Gastrocnemius medialis (tissue), 4 donors: ENCODE measurements at regions not wholly inside any gene's neighbourhood (a gene's known extent, or its start where the extent isn't known, plus 50 kb on each side); places are given as distances from the start of the nearest gene placed in this dataset.

ENCODE experiments used
- ATAC-seq, 2 donors: fragments of 150-250 bp; one replicate each; pipeline ENCODE4 v1.9.1; 2016
- DNase-seq, 2 donors: peaks; one replicate each; pipeline ENCODE4 v3.0.0-alpha.2; 2019
- H3K27ac ChIP-seq, 4 donors: fragments of 200-600 bp; sonication (generic); 1 replicate in 1 of 4; 2 replicates in 3 of 4; pipeline ENCODE4 v1.5.1; 2016 to 2018; ENCODE audit warnings: mild to moderate bottlenecking in 2 of 4, moderate library complexity in 1 of 4
- H3K27me3 ChIP-seq, 3 donors: fragments of 200-600 bp; sonication (generic) in 2 of 3; 1 replicate in 1 of 3; 2 replicates in 2 of 3; pipeline versions ENCODE4 v1.5.1 to v1.6.0; 2016 to 2019; ENCODE audit warnings: mild to moderate bottlenecking in 1 of 3, moderate library complexity in 1 of 3
- H3K36me3 ChIP-seq, 2 donors: fragments of 200-600 bp; sonication (generic) in 1 of 2; one replicate each; pipeline ENCODE4 v1.5.1; 2017 to 2018
- H3K4me1 ChIP-seq, 2 donors: fragments of 200-600 bp; sonication (generic) in 1 of 2; one replicate each; pipeline ENCODE4 v1.5.1; 2016 to 2017; ENCODE audit warnings: mild to moderate bottlenecking in 2 of 2
- H3K4me3 ChIP-seq, 4 donors: fragments of 200-600 bp; sonication (generic) in 3 of 4; 1 replicate in 1 of 4; 2 replicates in 3 of 4; pipeline ENCODE4 v1.5.1; 2016 to 2019; ENCODE audit warnings: mild to moderate bottlenecking in 2 of 4
- H3K9me3 ChIP-seq, 3 donors: fragments of 200-600 bp; sonication (generic) in 2 of 3; 1 replicate in 1 of 3; 2 replicates in 2 of 3; pipeline ENCODE4 v1.5.1; 2016 to 2019
- POLR2A ChIP-seq, 2 donors: fragments of 450-650 bp; IDR thresholded peaks; one replicate each; pipeline ENCODE4 v1.6.1; 2017; ENCODE audit warnings: antibody characterized with exemption in 2 of 2, mild to moderate bottlenecking in 2 of 2, moderate library complexity in 2 of 2
- in situ Hi-C, 4 donors: fragments of 200-750 bp; cut with MboI; loops; one replicate each; pipeline versions ENCODE4 v1.15.0 to v1.8.0; 2017; ENCODE audit warnings: low sequenced_read_pairs in 4 of 4
- intact Hi-C: fragments of 100-400 bp; cut with DNase I; formaldehyde crosslinking; loops from one replicate; pipeline ENCODE4 v1.15.1; 2023; ENCODE audit warnings: low total_unique reads
- TF ChIP-seq, protein P1 (sequence below), 5 experiments: fragments of 450-650 bp in 3 of 5; fragments of 200-600 bp in 2 of 5; sonication (generic) in 2 of 5; IDR thresholded peaks in 4 of 5; conservative IDR thresholded peaks in 1 of 5; 1 replicate in 4 of 5; 2 replicates in 1 of 5; pipeline ENCODE4 v1.5.1; 2016 to 2019; ENCODE audit warnings: antibody characterized with exemption in 5 of 5, mild to moderate bottlenecking in 3 of 5, moderate library complexity in 3 of 5

- no peak for ATAC-seq
- intact Hi-C loops, result no loop called here
Measured at GRCh38 chr17:5651348-5651747, 67.0 kb upstream of the NLRP1 start.

GRCh38 chr17:5661491-5662125, 77.3 kb upstream of the NLRP1 start:
- Histone ChIP-seq H3K4me1 (no peaks in the 10 kb centered on the region), H3K27ac (no peak overlapping the region), H3K27me3 (no peaks in the 10 kb centered on the region), H3K9me3 (no peaks in the 10 kb centered on the region), H3K4me3 (no peak overlapping the region), H3K36me3 (no peaks in the 10 kb centered on the region)
- DNase-seq, result no peak
- intact Hi-C loops (no loop called here), in situ Hi-C loops (no loop called here)
- TF ChIP-seq POLR2A (IDR thresholded peaks at IDR 0.05), result no peak
- TF ChIP-seq, protein P1, sequence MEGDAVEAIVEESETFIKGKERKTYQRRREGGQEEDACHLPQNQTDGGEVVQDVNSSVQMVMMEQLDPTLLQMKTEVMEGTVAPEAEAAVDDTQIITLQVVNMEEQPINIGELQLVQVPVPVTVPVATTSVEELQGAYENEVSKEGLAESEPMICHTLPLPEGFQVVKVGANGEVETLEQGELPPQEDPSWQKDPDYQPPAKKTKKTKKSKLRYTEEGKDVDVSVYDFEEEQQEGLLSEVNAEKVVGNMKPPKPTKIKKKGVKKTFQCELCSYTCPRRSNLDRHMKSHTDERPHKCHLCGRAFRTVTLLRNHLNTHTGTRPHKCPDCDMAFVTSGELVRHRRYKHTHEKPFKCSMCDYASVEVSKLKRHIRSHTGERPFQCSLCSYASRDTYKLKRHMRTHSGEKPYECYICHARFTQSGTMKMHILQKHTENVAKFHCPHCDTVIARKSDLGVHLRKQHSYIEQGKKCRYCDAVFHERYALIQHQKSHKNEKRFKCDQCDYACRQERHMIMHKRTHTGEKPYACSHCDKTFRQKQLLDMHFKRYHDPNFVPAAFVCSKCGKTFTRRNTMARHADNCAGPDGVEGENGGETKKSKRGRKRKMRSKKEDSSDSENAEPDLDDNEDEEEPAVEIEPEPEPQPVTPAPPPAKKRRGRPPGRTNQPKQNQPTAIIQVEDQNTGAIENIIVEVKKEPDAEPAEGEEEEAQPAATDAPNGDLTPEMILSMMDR (IDR thresholded peaks at IDR 0.05 in 4 of 5, conservative IDR thresholded peaks at IDR 0.05 in 1 of 5), result no peak
- ATAC-seq, result no peak

More at GRCh38 chr17:5651348-5651747, 67.0 kb upstream of the NLRP1 start:
- no peak for TF ChIP-seq POLR2A (IDR thresholded peaks at IDR 0.05)
- TF ChIP-seq, protein P1 (IDR thresholded peaks at IDR 0.05 in 4 of 5, conservative IDR thresholded peaks at IDR 0.05 in 1 of 5), result no peak
- in situ Hi-C loops, result no loop called here
- H3K27ac ChIP-seq, result no peak overlapping the region
- no peak overlapping the region for H3K4me3 ChIP-seq
- no peaks in the 10 kb centered on the region for H3K4me1 ChIP-seq
- no peaks in the 10 kb centered on the region for H3K9me3 ChIP-seq
- DNase-seq, result no peak
- H3K36me3 ChIP-seq, result no peaks in the 10 kb centered on the region
- peaks cover 0 to 4% (median 0%) of the 10 kb centered on the region in 3 donors for H3K27me3 ChIP-seq

DNA sequence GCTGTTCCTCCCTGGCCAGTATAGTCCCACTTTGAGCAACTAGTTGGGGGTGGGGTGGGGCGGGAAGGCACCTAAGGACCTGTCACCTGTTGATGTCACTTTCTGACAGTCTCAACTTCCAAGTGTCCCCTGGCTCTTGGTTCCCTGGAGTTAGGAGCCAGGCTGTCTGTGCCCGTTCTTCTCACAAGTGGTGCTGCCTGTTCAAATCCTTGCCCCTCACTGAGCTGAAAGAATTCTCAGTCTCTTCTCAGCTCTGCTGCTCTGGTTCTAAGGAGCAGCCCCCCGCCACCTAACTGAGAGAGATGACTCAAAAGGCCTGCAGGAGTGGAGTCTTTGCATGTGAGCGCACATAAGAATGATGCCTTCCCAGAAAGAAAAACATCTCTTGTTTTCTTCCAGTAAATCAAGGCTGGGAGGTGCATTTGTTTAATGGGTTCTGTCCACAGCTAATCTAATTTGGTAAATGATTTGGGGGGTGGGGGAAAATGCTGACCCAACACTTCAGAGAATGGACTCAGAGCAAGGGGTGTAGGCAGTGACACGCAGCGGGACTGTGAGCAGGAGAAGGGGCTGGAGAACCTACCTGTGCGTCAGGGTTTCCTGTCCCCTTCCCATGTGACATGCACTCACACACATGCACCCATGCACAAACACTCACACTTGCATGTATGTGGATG, 78.2 kb upstream of the NLRP1 start:
- Histone ChIP-seq H3K27me3 (no peaks in the 10 kb centered on the region), H3K9me3 (no peaks in the 10 kb centered on the region), H3K4me1 (no peaks in the 10 kb centered on the region), H3K27ac (no peak overlapping the region), H3K36me3 (no peaks in the 10 kb centered on the region), H3K4me3 (no peak overlapping the region)
- intact Hi-C loops, result no loop called here
- TF ChIP-seq, protein P1 (IDR thresholded peaks at IDR 0.05 in 4 of 5, conservative IDR thresholded peaks at IDR 0.05 in 1 of 5), result no peak
- no peak for TF ChIP-seq POLR2A (IDR thresholded peaks at IDR 0.05)
- no peak for ATAC-seq
- in situ Hi-C loops, result no loop called here
- DNase-seq, result no peak

DNA sequence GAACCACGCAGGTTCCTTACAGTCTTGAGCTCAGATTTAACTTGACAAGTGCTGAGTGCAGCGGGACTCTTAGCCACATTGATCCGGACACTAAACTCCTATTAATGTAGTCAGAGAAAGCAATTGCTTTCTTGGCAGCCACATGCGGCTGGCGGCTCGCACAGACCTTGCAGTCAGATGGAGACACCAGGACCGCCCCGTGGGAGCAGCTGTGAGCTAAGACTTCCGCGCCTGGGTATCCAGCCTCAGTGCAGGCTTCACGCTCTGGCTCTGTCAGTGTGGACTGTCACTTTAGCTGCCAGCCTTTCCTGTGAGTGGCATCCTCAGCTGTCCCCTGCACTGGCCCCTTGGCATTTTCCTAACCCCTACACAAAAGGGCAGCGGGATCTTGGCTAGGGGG, 80.9 kb upstream of the NLRP1 start:
- in situ Hi-C loops (no loop called here), intact Hi-C loops (no loop called here)
- DNase-seq, result no peak
- no peak overlapping the region for H3K27ac ChIP-seq
- H3K9me3 ChIP-seq, result no peaks in the 10 kb centered on the region
- no peaks in the 10 kb centered on the region for H3K36me3 ChIP-seq
- no peak for ATAC-seq
- no peaks in the 10 kb centered on the region for H3K4me1 ChIP-seq
- no peak overlapping the region for H3K4me3 ChIP-seq
- TF ChIP-seq, protein P1 (IDR thresholded peaks at IDR 0.05 in 4 of 5, conservative IDR thresholded peaks at IDR 0.05 in 1 of 5), result no peak
- no peak for TF ChIP-seq POLR2A (IDR thresholded peaks at IDR 0.05)
- H3K27me3 ChIP-seq, result peaks cover 5 to 9% (median 8%) of the 10 kb centered on the region in 3 donors
